Natural killer cell (primary cell): ENCODE measurements at regions not wholly inside any gene's neighbourhood (a gene's known extent, or its start where the extent isn't known, plus 50 kb on each side); places are given as distances from the start of the nearest gene placed in this dataset.
A peak's percentile ranks its signal among the peaks of the same experiment; 100 is the strongest.

Experiments used
- ATAC-seq, 3 donors: fragments of 150-1000 bp in 2 of 3; fragments of 200-7000 bp in 1 of 3; cut with Tn5 transposase; 1 replicate in 1 of 3; 2 replicates in 2 of 3; pipeline ENCODE4 v1.10.0; 2021; ENCODE audit warnings: mild to moderate bottlenecking in 2 of 3, moderate library complexity in 2 of 3
- DNase-seq, 2 donors: peaks; one replicate each; pipeline versions ENCODE4 v3.0.0 to v3.0.0-alpha.2; 2013 to 2021; ENCODE audit warnings: mixed read lengths in 1 of 2
- H3K27ac ChIP-seq: one replicate; pipeline ENCODE4 v1.5.1; 2013; ENCODE audit warnings: mild to moderate bottlenecking, low read length
- H3K27me3 ChIP-seq: one replicate; pipeline ENCODE4 v1.6.1; 2013; ENCODE audit warnings: low read length; ENCODE audit not compliant: control insufficient read depth, insufficient read depth
- H3K36me3 ChIP-seq: one replicate; pipeline ENCODE4 v1.6.1; 2013; ENCODE audit warnings: low read length; ENCODE audit not compliant: control insufficient read depth, insufficient read depth
- H3K4me1 ChIP-seq: one replicate; pipeline ENCODE4 v1.6.1; 2013; ENCODE audit warnings: low read length; ENCODE audit not compliant: control insufficient read depth, insufficient read depth
- H3K4me3 ChIP-seq: one replicate; pipeline ENCODE4 v1.5.1; 2013; ENCODE audit warnings: low read length
- H3K9me3 ChIP-seq: one replicate; pipeline ENCODE4 v1.6.1; 2013; ENCODE audit warnings: low read length; ENCODE audit not compliant: control insufficient read depth, insufficient read depth
- H3K27ac Mint-ChIP-seq, 2 donors: one replicate each; pipeline ENCODE4 v1.8.0; 2022; ENCODE audit warnings: mild to moderate bottlenecking in 2 of 2, mixed read lengths in 2 of 2, moderate library complexity in 1 of 2
- H3K27me3 Mint-ChIP-seq, 2 donors: one replicate each; pipeline ENCODE4 v1.8.0; 2022; ENCODE audit warnings: low read depth in 2 of 2, mixed read lengths in 2 of 2
- H3K36me3 Mint-ChIP-seq: one replicate; pipeline ENCODE4 v1.8.0; 2022; ENCODE audit warnings: mixed read lengths
- H3K4me1 Mint-ChIP-seq, 2 donors: one replicate each; pipeline ENCODE4 v1.8.0; 2022; ENCODE audit warnings: mixed read lengths in 2 of 2
- H3K4me3 Mint-ChIP-seq: one replicate; pipeline ENCODE4 v1.8.0; 2022; ENCODE audit warnings: mild to moderate bottlenecking, moderate library complexity, mixed read lengths
- H3K9me3 Mint-ChIP-seq, 2 donors: one replicate each; pipeline ENCODE4 v1.8.0; 2022; ENCODE audit warnings: mixed read lengths in 2 of 2
- WGBS: methylation state at CpG from one replicate; pipeline ENCODE4 v1.1.7; 2013; ENCODE audit warnings: missing lambda C conversion rate; ENCODE audit not compliant: insufficient coverage; 5-methylcytosine and 5-hydroxymethylcytosine counted together
- intact Hi-C: fragments of 100-400 bp; cut with micrococcal nuclease; formaldehyde crosslinking; loops from one replicate; pipeline ENCODE4 v1.14.2; 2022
- TF ChIP-seq, protein P1 (sequence below): fragments of 200-600 bp; IDR thresholded peaks from one replicate; pipeline ENCODE4 v1.8.0; 2022; ENCODE audit warnings: antibody characterized with exemption

DNA sequence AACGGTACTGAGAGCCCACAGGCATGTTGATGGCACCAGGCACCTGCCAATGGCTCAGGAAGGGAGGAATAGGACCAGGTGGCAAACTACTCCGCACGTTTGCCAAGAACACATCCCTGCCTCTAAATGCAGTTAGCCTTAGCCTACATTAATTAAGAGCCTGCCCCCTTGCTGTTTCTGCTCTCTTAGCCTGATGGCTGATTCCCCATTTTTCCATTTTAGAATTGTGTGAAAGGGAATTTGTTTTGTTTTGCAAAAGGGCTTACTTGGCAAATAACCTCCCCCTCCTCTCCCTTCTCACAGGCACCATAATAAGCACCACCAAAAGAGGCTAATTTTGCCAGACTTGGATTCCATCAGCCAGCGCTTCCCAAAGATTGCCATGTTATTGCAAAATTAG, 1203.2 kb downstream of the SORCS3 start:
- Mint-ChIP-seq H3K27me3 (no peaks in the 10 kb centered on the region), H3K9me3 (peaks cover 5 to 6% of the 10 kb centered on the region in 2 donors), H3K27ac (no peak overlapping the region), H3K36me3 (no peaks in the 10 kb centered on the region), H3K4me3 (no peak overlapping the region), H3K4me1 (no peaks in the 10 kb centered on the region)
- Histone ChIP-seq H3K4me3 (no peak overlapping the region), H3K27me3 (no peaks in the 10 kb centered on the region), H3K9me3 (no peaks in the 10 kb centered on the region), H3K27ac (no peak overlapping the region), H3K36me3 (no peaks in the 10 kb centered on the region), H3K4me1 (no peaks in the 10 kb centered on the region)
- intact Hi-C loops, result no loop called here
- 69% methylated on average over 4 of the region's 4 CpGs for WGBS
- TF ChIP-seq, protein P1, sequence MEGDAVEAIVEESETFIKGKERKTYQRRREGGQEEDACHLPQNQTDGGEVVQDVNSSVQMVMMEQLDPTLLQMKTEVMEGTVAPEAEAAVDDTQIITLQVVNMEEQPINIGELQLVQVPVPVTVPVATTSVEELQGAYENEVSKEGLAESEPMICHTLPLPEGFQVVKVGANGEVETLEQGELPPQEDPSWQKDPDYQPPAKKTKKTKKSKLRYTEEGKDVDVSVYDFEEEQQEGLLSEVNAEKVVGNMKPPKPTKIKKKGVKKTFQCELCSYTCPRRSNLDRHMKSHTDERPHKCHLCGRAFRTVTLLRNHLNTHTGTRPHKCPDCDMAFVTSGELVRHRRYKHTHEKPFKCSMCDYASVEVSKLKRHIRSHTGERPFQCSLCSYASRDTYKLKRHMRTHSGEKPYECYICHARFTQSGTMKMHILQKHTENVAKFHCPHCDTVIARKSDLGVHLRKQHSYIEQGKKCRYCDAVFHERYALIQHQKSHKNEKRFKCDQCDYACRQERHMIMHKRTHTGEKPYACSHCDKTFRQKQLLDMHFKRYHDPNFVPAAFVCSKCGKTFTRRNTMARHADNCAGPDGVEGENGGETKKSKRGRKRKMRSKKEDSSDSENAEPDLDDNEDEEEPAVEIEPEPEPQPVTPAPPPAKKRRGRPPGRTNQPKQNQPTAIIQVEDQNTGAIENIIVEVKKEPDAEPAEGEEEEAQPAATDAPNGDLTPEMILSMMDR, result no peak
- no peak for DNase-seq
- ATAC-seq, result no peak

DNA sequence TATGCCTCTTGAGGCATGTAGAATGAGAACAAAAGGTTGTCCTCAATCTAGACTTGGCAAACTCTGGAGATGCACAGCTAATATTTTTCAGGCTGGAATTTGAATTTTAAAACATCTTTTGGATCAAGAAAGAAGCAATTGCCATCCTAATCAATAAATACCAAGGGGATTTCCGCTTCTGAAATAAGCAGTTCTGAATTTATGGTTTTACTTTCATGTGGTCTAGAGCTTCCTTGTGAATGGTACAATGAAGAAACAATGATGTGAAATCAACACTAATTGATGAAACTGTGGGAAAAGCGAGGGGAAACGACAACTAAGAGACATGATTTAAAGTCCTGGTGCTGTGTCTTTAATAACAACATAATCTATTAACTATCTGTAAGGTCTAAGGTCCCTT, 1202.7 kb downstream of the SORCS3 start:
- Mint-ChIP-seq H3K36me3 (no peaks in the 10 kb centered on the region), H3K4me3 (no peak overlapping the region), H3K27me3 (no peaks in the 10 kb centered on the region), H3K4me1 (no peaks in the 10 kb centered on the region), H3K9me3 (peaks cover 5 to 6% of the 10 kb centered on the region in 2 donors), H3K27ac (no peak overlapping the region)
- Histone ChIP-seq H3K36me3 (no peaks in the 10 kb centered on the region), H3K4me1 (no peaks in the 10 kb centered on the region), H3K9me3 (no peaks in the 10 kb centered on the region), H3K4me3 (no peak overlapping the region), H3K27me3 (no peaks in the 10 kb centered on the region), H3K27ac (no peak overlapping the region)
- ATAC-seq (no peak), DNase-seq (peak in 1 of 2 donors; percentile 9)
- intact Hi-C loops, result no loop called here
- WGBS, result 60% methylated on average over 3 of the region's 3 CpGs
- TF ChIP-seq, protein P1, result no peak

GRCh38 chr10:105840288-105840770, 1199.2 kb downstream of the SORCS3 start:
- TF ChIP-seq, protein P1, result no peak
- WGBS, result 84% methylated on average over 6 of the region's 6 CpGs
- ATAC-seq, result no peak

DNA sequence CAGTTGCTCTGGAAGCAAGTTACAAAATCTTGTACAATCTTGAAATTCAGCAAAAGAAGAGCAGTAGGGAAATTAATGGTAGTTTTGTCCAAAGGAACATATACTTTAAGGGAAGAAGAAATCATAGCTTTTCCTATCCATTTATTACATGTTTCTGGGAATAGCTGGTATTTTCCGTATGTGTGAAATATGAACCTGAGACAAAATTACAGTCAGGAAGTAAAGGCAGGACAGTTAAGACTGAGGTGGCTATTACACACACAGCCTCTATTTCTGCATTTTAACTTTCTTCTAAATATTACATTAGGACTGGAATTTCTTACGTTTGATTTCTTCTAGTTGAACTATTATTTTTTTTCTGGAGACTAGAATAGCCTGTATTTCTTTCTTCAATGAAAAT, 1197.3 kb downstream of the SORCS3 start:
- ATAC-seq (no peak), DNase-seq (no peak)
- H3K9me3 ChIP-seq, result no peaks in the 10 kb centered on the region
- TF ChIP-seq, protein P1, result no peak
- no peaks in the 10 kb centered on the region for H3K36me3 Mint-ChIP-seq
- no peak overlapping the region for H3K4me3 ChIP-seq
- peak overlapping the region; percentile 52 for H3K4me3 Mint-ChIP-seq
- H3K4me1 Mint-ChIP-seq, result peaks cover 7 to 11% of the 10 kb centered on the region in 2 donors
- no peaks in the 10 kb centered on the region for H3K27me3 Mint-ChIP-seq
- H3K27me3 ChIP-seq, result no peaks in the 10 kb centered on the region
- no peaks in the 10 kb centered on the region for H3K4me1 ChIP-seq
- WGBS, result no CpG with 5 or more reads among the region's 2 CpGs
- H3K9me3 Mint-ChIP-seq, result peaks cover 2 to 4% of the 10 kb centered on the region in 2 donors
- peak overlapping the region in 1 of 2 donors; percentile 72 for H3K27ac Mint-ChIP-seq
- no peak overlapping the region for H3K27ac ChIP-seq
- H3K36me3 ChIP-seq, result no peaks in the 10 kb centered on the region
- intact Hi-C loops, result no loop called here

More at GRCh38 chr10:105840288-105840770, 1199.2 kb downstream of the SORCS3 start:
- Histone ChIP-seq H3K4me1 (no peaks in the 10 kb centered on the region), H3K27ac (no peak overlapping the region), H3K9me3 (no peaks in the 10 kb centered on the region), H3K27me3 (no peaks in the 10 kb centered on the region), H3K36me3 (no peaks in the 10 kb centered on the region), H3K4me3 (no peak overlapping the region)
- no peak for DNase-seq
- Mint-ChIP-seq H3K27ac (no peak overlapping the region), H3K27me3 (no peaks in the 10 kb centered on the region), H3K36me3 (no peaks in the 10 kb centered on the region), H3K9me3 (peaks cover 0 to 2% of the 10 kb centered on the region in 2 donors), H3K4me3 (no peak overlapping the region), H3K4me1 (peaks cover 7 to 11% of the 10 kb centered on the region in 2 donors)
- intact Hi-C loops, result no loop called here
